Neural crest cell (in vitro differentiated cells): ENCODE measurements at regions not wholly inside any gene's neighbourhood (a gene's known extent, or its start where the extent isn't known, plus 50 kb on each side); places are given as distances from the start of the nearest gene placed in this dataset.

Experiments
- DNase-seq: peaks from one replicate; pipeline ENCODE4 v3.0.0; 2021; ENCODE audit warnings: low read depth, mixed read lengths, low spot score
- H3K27ac Mint-ChIP-seq: one replicate; pipeline ENCODE4 v1.8.0; 2021; ENCODE audit warnings: mild to moderate bottlenecking, mixed read lengths; ENCODE audit not compliant: unreplicated experiment
- H3K27me3 Mint-ChIP-seq: 2 replicates; pipeline ENCODE4 v1.8.0; 2021; ENCODE audit warnings: low read depth, mild to moderate bottlenecking, mixed read lengths
- H3K36me3 Mint-ChIP-seq: 2 replicates; pipeline ENCODE4 v1.8.0; 2021; ENCODE audit warnings: low read depth, mild to moderate bottlenecking, mixed read lengths
- H3K4me1 Mint-ChIP-seq: 2 replicates; pipeline ENCODE4 v1.8.0; 2021; ENCODE audit warnings: mixed read lengths
- H3K4me3 Mint-ChIP-seq: one replicate; pipeline ENCODE4 v1.8.0; 2021; ENCODE audit warnings: mild to moderate bottlenecking, mixed read lengths
- H3K9me3 Mint-ChIP-seq: 2 replicates; pipeline ENCODE4 v1.8.0; 2021; ENCODE audit warnings: mixed read lengths
- CTCF ChIP-seq: fragments of 200-600 bp; sonication (generic); conservative IDR thresholded peaks from 2 replicates; pipeline ENCODE4 v1.5.0; 2021; ENCODE audit warnings: antibody characterized with exemption, mild to moderate bottlenecking

DNA sequence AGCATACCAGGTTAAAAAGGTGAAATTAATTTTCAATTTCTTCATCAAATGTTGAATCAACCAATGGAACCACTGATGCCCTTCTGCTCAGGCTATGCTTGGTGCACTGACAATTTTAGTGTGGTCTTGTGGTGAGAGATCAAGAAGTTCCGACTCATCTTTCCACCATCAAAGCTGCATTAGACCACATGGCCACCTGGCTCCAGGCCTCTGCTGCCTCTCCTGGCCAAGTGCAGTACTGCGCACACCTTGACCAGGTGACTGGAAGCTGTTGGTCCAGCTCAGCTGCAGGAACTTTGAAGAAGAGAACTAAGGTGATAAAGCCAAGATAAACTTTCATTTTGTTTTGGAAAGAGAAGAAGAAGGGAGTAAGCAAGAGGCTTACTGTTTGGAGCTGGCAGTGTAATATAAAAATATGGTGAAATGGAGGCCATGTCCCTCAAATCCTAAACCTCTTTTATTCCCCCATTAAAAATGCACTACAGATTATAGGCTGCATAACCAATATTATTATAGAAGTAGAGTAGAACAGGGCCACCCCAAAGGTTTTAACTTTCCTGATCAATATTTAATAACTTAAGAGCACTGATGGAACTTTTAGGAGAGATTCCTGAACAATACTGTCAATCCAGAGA is 315.5 kb upstream of the C9orf72 start:
- H3K4me1 Mint-ChIP-seq = no peaks in the 10 kb centered on the region
- H3K4me3 Mint-ChIP-seq = no peak overlapping the region
- TF ChIP-seq CTCF = peak; percentile 65
- H3K27me3 Mint-ChIP-seq = no peaks in the 10 kb centered on the region
- peaks cover 2% of the 10 kb centered on the region for H3K36me3 Mint-ChIP-seq
- peaks cover 9% of the 10 kb centered on the region for H3K9me3 Mint-ChIP-seq
- peak; percentile 8 for DNase-seq
- no peak overlapping the region for H3K27ac Mint-ChIP-seq

GRCh38 chr9:27924502-27924901 is 351.2 kb upstream of the C9orf72 start:
- Mint-ChIP-seq H3K27me3 (no peaks in the 10 kb centered on the region), H3K36me3 (no peaks in the 10 kb centered on the region), H3K27ac (no peak overlapping the region), H3K4me1 (no peaks in the 10 kb centered on the region), H3K4me3 (no peak overlapping the region), H3K9me3 (no peaks in the 10 kb centered on the region)
- DNase-seq = no peak
- no peak for TF ChIP-seq CTCF

DNA sequence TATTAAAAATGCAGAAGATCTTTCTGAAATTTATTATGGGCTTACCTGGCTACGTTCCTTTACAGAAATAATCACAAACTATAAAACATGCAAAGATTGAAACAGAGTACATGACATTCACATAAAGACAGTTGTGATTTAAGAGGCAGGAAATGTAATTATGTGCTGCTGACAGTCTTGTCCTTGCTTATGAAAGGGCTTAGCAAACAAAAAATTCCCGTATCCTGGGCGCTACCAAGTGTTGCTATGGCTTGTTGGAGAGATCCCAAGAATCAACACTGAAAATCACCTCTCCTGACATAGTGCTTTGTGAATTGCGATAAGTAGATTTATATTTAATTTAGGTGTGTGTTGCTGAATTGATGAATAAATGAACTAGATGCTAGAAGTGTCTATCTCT is 352.5 kb upstream of the C9orf72 start:
- no peak for DNase-seq
- H3K4me1 Mint-ChIP-seq = no peaks in the 10 kb centered on the region
- no peaks in the 10 kb centered on the region for H3K36me3 Mint-ChIP-seq
- H3K27ac Mint-ChIP-seq = no peak overlapping the region
- no peak overlapping the region for H3K4me3 Mint-ChIP-seq
- H3K9me3 Mint-ChIP-seq = no peaks in the 10 kb centered on the region
- no peak for TF ChIP-seq CTCF
- H3K27me3 Mint-ChIP-seq = no peaks in the 10 kb centered on the region

DNA sequence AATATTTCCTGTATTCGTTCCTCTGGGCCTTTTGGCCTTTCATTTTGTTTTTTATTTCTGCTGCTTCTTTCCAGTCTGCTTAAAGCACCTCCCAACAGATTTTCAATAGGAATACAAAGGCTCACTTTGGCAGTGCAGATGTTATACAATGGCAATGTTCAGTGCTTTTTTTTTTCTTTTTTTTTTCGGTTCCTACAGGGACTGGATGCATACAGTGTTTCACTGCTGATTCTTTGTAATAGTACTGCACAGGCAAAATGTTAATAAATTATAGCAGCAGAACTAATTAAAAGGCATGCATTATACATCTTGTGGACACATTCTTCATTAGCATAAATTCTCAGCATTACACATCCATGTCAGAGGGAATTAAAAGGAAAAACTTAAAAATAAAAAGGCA is 356.6 kb upstream of the C9orf72 start:
- H3K36me3 Mint-ChIP-seq = no peaks in the 10 kb centered on the region

GRCh38 chr9:27933210-27934025 is 360.1 kb upstream of the C9orf72 start:
- H3K9me3 Mint-ChIP-seq = no peaks in the 10 kb centered on the region
- no peaks in the 10 kb centered on the region for H3K36me3 Mint-ChIP-seq
- H3K27me3 Mint-ChIP-seq = no peaks in the 10 kb centered on the region
- no peak for TF ChIP-seq CTCF
- H3K4me1 Mint-ChIP-seq = peaks cover 3% of the 10 kb centered on the region
- H3K4me3 Mint-ChIP-seq = no peak overlapping the region
- no peak overlapping the region for H3K27ac Mint-ChIP-seq
- DNase-seq = no peak

More for the DNA sequence above, 356.6 kb upstream of the C9orf72 start:
- H3K27ac Mint-ChIP-seq = no peak overlapping the region
- H3K27me3 Mint-ChIP-seq = no peaks in the 10 kb centered on the region
- DNase-seq = no peak
- H3K9me3 Mint-ChIP-seq = no peaks in the 10 kb centered on the region
- no peak overlapping the region for H3K4me3 Mint-ChIP-seq
- H3K4me1 Mint-ChIP-seq = peaks cover 3% of the 10 kb centered on the region
- no peak for TF ChIP-seq CTCF
